Ramos (cell line): ENCODE measurements at regions not wholly inside any gene's neighbourhood (a gene's known extent, or its start where the extent isn't known, plus 50 kb on each side); places are given as distances from the start of the nearest gene placed in this dataset.
"Not testable (repeated sequence)": the region's sequence is repeated elsewhere in the genome, so short reads cannot be mapped to it uniquely, and the experiment has no call there.

Experiments used
- in situ Hi-C: fragments of 300-500 bp; cut with MboI; formaldehyde crosslinking; loops from one replicate; pipeline ENCODE4 v1.14.3; 2022; ENCODE audit warnings: low sequenced_read_pairs; ENCODE audit not compliant: unreplicated experiment

DNA sequence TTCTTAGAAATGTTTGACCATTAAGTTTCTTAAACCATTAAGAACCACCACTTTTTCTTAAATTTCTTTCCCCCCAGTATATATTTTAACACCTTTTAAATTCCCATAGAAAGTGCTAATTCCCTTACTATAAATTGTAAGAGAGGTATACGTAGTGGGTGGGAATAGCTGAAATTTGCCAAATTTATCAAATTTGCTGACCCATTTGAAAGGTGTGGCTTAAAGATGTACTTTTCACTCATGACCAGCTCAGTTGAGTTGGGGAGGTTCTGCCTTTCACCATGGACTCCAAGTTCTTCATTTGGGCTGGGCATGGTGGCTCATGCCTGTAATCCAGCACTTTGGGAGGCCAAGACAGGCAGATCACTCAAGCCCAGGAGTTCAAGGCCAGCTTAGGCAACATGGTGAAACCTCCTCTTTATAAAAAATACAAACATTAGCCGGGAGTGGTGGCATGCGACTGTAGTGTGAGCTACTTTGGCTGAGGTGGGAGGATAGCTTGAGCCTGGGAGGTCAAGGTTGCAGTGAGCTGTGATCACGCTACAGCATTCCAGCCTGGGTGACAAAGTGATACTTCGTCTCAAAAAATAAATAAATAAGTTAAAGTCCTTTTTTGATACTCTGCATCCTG is 133.2 kb downstream of the MRPL57 start:
- in situ Hi-C loops: no loop called here

- in situ Hi-C loops: no loop called here
Measured at GRCh38 chr13:21310220-21310619, 133.8 kb downstream of the MRPL57 start.

- in situ Hi-C loops: not testable (repeated sequence)
Measured at GRCh38 chr13:21314976-21315375, 138.5 kb downstream of the MRPL57 start.

DNA sequence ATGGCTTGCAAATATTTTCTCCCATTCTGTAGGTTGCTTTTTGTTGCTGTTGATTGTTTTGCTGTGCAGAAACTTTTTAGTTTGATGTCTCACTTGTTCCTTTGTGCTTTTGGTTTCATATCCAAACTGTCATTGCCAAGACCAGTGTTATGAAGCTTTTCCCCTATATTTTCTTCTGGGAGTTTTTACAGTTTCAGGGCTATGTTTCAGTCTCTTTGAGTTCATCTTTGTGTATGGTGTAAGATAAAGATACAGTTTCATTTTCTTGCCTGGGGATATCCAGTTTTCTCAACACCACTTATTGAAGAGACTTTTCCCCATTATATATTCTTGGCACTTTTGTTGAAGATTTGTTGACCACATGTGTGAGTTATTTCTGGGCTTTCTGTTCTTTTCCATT is 139.9 kb downstream of the MRPL57 start:
- in situ Hi-C loops: no loop called here

DNA sequence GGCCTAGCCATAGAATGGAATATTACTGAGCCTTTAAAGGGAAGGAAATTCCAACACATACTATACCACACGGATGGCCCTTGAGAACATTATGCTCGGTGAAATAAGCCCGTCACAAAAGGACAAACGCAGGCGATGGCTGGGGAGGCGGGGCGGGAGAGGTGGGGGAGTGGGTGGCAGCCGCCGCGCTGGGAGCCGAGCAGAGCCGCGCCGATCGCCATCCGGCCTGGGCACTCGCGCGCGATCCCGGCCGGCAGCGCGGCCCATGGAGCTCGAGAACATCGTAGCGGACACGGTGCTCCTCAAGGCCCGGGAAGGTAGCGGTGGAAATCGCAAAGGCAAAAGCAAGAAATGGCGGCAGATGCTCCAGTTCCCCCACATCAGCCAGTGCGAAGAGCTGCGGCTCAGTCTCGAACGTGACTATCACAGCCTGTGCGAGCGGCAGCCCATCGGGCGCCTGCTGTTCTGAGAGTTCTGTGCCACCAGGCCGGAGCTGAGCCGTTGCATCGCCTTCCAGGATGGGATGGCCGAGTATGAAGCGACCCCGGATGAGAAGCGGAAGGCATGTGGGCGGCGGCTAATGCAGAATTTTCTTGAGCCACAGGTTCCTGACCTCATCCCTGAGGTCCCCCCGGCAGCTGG is 140.1 kb downstream of the ZDHHC20 start:
- in situ Hi-C loops: no loop called here

DNA sequence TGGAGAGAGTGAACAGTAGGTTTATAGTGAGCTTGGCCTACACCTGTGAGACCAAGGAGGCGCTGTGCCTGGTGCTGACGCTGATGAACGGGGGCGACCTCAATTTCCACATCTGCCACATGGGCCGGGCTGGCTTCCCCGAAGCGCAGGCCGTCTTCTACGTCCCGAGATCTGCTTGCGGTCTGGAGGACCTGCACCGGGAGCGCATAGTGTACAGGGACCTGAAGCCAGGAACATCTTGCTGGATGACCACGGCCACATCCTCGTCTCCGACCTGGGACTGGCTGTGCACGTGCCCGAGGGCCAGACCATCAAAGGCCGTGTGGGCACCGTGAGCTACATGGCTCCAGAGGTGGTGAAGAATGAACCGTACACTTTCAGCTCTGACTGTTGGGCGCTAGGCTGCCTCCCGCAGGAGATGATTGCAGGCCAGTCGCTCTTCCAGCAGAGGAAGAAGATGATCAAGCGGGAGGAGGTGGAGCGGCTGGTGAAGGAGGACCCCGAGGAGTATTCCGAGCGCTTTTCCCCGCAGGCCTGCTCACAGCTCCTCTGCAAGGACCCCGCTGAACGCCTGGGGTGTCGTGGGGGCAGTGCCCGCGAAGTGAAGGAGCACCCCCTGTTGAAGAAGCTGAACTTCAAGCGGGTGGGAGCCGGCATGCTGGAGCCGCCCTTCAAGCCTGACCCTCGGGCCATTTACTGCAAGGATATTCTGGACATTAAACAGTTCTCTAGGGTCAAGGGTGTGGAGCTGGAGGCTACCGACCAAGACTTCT is 139.0 kb downstream of the ZDHHC20 start:
- in situ Hi-C loops: no loop called here

DNA sequence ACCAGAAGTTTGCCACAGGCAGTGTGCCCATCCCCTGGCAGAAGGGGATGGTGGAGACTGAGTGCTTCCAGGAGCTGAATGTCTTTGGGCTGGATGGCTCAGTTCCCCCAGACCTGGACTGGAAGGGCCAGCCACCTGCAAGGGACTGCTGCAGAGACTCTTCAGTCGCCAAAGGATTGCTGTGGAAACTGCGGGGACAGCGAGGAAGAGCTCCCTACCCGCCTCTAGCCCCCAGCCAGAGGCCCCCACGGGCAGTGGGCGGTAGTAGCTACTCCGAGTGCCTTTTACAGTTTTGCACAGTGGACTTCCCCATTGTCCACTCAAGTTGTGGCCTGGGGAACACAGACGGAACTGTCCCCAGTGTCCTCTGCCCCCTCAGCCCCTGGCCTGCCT is 138.5 kb downstream of the ZDHHC20 start:
- in situ Hi-C loops: no loop called here

GRCh38 chr13:21321269-21321668 is 137.8 kb downstream of the ZDHHC20 start:
- in situ Hi-C loops: no loop called here

DNA sequence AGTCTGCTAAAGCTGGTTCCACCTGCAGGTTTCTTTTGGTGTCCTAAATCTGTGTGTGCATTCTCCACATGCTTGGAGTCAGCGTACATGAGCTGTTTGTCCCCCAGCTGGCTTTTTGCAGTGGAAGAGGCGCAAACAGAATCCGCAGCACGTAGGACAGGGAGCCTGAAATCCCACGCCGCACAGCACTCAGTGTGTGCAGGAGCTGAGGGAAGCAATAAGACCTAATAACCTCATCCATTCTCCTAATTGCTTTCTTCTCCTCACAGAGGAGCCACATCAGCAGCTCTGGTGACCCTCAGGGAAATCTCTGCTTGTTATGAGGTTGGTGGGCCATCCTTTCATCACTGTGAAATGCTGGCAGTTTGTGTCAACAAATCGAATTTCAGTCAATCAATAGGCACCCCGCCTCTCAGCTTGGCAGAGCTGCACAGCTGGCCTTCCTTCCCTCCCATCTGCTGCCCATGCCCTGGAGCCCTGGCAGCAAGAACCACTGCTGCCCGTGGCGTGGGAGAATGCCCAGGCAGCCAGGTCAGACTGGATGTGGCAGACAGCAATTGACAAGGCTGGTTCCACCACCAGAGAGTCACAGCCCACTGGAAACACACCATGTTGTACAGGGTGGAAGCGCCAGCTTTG is 136.7 kb downstream of the ZDHHC20 start:
- in situ Hi-C loops: no loop called here
